NT2/D1 (cell line): ENCODE measurements at regions not wholly inside any gene's neighbourhood (a gene's known extent, or its start where the extent isn't known, plus 50 kb on each side); places are given as distances from the start of the nearest gene placed in this dataset.
"Not testable (repeated sequence)": the region's sequence is repeated elsewhere in the genome, so short reads cannot be mapped to it uniquely, and the experiment has no call there.

Experiments used
- DNase-seq: peaks from one replicate; pipeline ENCODE4 v3.0.0-alpha.2; 2011; ENCODE audit warnings: low read depth, low spot score
- H3K27me3 ChIP-seq: 2 replicates; pipeline ENCODE4 v1.6.0; 2011; ENCODE audit warnings: mild to moderate bottlenecking; ENCODE audit not compliant: insufficient read length, insufficient read depth
- H3K36me3 ChIP-seq: 2 replicates; pipeline ENCODE4 v1.6.1; 2011; ENCODE audit warnings: mild to moderate bottlenecking, low read length, mixed read lengths; ENCODE audit not compliant: insufficient read depth, insufficient read length
- H3K4me1 ChIP-seq: 2 replicates; pipeline ENCODE4 v1.5.1; 2011; ENCODE audit not compliant: insufficient read depth, insufficient read length
- H3K4me3 ChIP-seq: 2 replicates; pipeline ENCODE4 v1.5.1; 2011; ENCODE audit warnings: low read depth; ENCODE audit not compliant: insufficient read length
- H3K9ac ChIP-seq: 2 replicates; pipeline ENCODE4 v1.6.0; 2011; ENCODE audit warnings: low read depth; ENCODE audit not compliant: insufficient read length
- H3K9me3 ChIP-seq: 2 replicates; pipeline ENCODE4 v1.5.1; 2011; ENCODE audit warnings: mild to moderate bottlenecking, low read length; ENCODE audit not compliant: insufficient read depth
- SUZ12 ChIP-seq: IDR thresholded peaks from 2 replicates; pipeline ENCODE4 v1.6.1; 2011; ENCODE audit not compliant: insufficient read length, insufficient read depth; ENCODE audit errors: extremely low read depth
- YY1 ChIP-seq: IDR thresholded peaks from 2 replicates; pipeline ENCODE4 v1.6.1; 2011; ENCODE audit not compliant: insufficient read length, insufficient read depth
- ZNF274 ChIP-seq: IDR thresholded peaks from 2 replicates; pipeline ENCODE4 v1.6.1; 2011; ENCODE audit warnings: mild to moderate bottlenecking, low read depth, low read length

DNA sequence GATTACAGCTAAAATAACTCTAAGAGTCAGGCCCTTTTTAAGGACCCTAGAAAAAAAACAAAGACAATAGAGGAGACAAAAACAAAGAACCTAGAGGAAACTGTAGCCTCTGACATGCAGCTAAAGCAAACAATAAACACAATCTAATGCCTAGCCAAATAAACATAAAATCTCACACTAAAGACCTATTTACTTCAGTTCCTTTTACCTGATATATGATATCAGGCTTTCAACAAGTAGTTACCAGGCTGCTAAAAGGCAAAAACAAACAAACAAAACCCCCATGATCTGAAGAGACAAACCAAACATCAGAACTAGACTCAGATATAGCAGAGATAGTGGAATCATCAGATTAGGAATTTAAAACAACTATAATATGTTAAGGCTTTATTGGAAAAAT, 226.5 kb upstream of the POU5F2 start:
- no peak overlapping the region for H3K4me3 ChIP-seq
- no peaks in the 10 kb centered on the region for H3K27me3 ChIP-seq
- H3K9ac ChIP-seq, result no peak overlapping the region
- H3K9me3 ChIP-seq, result no peaks in the 10 kb centered on the region
- TF ChIP-seq YY1, result no peak
- no peak for TF ChIP-seq SUZ12
- TF ChIP-seq ZNF274, result no peak
- H3K36me3 ChIP-seq, result no peaks in the 10 kb centered on the region
- DNase-seq, result no peak
- H3K4me1 ChIP-seq, result no peaks in the 10 kb centered on the region

DNA sequence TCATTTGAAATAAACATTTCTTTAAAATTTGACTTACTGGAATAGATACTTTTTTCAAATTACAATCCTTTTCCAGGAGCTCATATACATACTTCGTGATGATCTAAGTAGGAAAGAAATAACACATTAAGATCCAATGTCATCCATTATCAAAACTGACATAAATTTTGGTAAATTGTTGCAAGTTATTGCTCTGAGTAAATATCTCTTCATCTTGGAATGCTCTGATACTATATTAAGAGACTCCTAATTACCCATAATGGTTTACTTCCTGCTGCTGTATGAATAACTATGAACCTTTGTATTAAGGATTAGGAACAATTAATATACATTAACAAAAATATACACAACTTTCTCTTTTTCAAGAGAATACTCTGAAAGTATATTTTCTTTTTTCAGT, 223.0 kb upstream of the POU5F2 start:
- Histone ChIP-seq H3K4me3 (no peak overlapping the region), H3K27me3 (no peaks in the 10 kb centered on the region), H3K4me1 (no peaks in the 10 kb centered on the region), H3K9ac (no peak overlapping the region), H3K36me3 (no peaks in the 10 kb centered on the region), H3K9me3 (no peaks in the 10 kb centered on the region)
- TF ChIP-seq ZNF274 (no peak), SUZ12 (no peak), YY1 (no peak)
- no peak for DNase-seq

DNA sequence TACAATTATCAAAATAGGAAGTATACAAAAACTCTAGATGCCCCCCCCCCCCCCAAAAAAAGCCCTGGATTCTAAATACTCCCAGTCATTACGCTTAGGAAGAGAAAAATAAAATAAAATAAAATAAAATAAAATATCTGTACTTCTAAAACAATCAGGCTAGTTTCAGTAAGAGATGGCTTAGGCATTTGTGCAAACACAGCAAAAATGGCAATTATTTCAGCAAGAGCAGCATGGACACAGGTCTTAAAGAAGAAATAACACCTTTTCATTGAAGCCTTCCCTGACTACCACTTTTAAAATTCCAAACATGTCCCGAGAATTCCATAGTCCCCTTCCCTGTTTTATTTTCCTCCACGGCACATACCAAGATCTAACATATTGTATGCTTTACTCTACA, 218.6 kb upstream of the POU5F2 start:
- no peaks in the 10 kb centered on the region for H3K9me3 ChIP-seq
- no peaks in the 10 kb centered on the region for H3K36me3 ChIP-seq
- H3K27me3 ChIP-seq, result no peaks in the 10 kb centered on the region
- H3K4me3 ChIP-seq, result no peak overlapping the region
- TF ChIP-seq SUZ12 (no peak), ZNF274 (no peak), YY1 (no peak)
- no peaks in the 10 kb centered on the region for H3K4me1 ChIP-seq
- H3K9ac ChIP-seq, result no peak overlapping the region
- no peak for DNase-seq

DNA sequence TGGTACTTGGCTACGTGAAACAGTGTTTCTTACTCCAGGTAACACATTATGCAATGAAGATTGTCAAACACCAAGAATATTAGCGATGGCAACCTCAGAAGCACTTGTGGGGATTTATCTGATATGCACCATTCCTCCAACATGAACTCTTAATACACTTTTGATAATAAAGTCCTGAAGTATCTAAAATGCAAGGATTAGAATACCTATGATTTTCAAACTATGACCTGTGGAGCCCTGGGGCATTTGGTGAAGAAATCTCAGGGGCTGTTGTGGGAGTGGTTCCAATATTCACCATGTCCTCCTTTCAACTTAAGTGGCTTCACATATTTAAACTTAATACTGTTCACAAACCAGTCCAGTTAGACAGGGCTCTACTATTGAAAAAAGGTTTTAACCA, 214.6 kb upstream of the POU5F2 start:
- DNase-seq, result no peak
- Histone ChIP-seq H3K4me1 (no peaks in the 10 kb centered on the region), H3K4me3 (no peak overlapping the region), H3K27me3 (no peaks in the 10 kb centered on the region), H3K9me3 (no peaks in the 10 kb centered on the region), H3K9ac (no peak overlapping the region), H3K36me3 (no peaks in the 10 kb centered on the region)
- no peak for TF ChIP-seq SUZ12
- no peak for TF ChIP-seq ZNF274
- no peak for TF ChIP-seq YY1

DNA sequence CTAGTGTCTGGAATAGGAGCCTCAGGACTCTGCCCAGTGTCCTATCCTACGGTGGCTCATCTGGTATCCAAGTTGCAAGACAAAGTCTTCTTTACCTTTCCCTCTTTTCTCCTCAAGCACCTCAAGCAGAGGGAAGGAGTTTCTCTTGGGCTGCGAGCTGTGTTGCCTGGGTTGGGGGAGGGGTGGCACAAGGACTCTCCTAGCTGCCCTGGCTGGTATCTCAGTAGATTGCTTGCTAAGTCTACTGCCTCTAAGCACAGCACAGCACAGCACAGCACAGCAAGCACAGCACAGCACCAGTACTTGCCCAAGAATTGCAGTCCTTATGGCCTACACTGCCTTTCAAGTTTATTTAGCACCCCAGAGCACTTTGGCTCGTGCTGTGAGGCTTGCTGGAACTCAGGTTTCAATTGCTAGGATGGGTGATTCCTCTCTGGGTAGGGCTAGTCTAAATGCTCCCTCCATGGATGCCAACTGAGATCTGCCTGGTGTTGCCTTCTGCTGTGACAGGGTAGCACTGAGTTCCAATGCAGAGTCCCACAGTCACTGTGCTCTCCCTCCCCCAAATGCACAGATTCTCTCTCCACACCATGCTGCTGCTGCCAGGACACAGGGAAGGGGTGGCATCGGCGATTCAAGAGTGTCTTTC, 213.1 kb upstream of the POU5F2 start:
- no peak for DNase-seq
- Histone ChIP-seq H3K9me3 (no peaks in the 10 kb centered on the region), H3K36me3 (no peaks in the 10 kb centered on the region), H3K9ac (no peak overlapping the region), H3K27me3 (no peaks in the 10 kb centered on the region), H3K4me1 (no peaks in the 10 kb centered on the region), H3K4me3 (no peak overlapping the region)
- no peak for TF ChIP-seq SUZ12

GRCh38 chr5:93953442-93953841, 212.0 kb upstream of the POU5F2 start:
- no peaks in the 10 kb centered on the region for H3K36me3 ChIP-seq
- H3K27me3 ChIP-seq, result no peaks in the 10 kb centered on the region
- no peak overlapping the region for H3K9ac ChIP-seq
- no peak for DNase-seq
- H3K4me1 ChIP-seq, result no peaks in the 10 kb centered on the region
- H3K9me3 ChIP-seq, result no peaks in the 10 kb centered on the region
- TF ChIP-seq YY1, result no peak
- no peak for TF ChIP-seq ZNF274
- TF ChIP-seq SUZ12, result no peak
- H3K4me3 ChIP-seq, result no peak overlapping the region

DNA sequence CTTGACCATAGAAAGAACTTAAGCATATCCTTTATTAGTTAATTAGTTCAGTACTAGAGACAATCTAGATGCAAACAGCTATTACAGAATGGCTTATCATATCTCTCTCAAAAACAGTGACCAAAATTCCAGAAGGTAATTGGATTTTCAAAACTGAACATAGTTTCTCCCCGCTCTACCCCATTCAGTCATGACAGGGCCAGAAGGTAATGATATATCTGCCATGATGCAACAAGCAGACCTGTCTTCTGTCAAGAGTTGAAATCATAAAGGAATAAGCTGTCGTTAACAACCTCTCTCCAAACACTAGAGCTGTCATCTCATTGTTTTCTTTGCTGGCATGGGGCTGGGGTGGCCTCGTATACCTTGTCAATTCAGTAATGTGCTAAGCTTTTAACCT, 200.5 kb upstream of the POU5F2 start:
- H3K9me3 ChIP-seq, result no peaks in the 10 kb centered on the region
- H3K4me1 ChIP-seq, result no peaks in the 10 kb centered on the region
- H3K4me3 ChIP-seq, result no peak overlapping the region
- TF ChIP-seq ZNF274, result no peak
- H3K36me3 ChIP-seq, result no peaks in the 10 kb centered on the region
- DNase-seq, result no peak
- no peak overlapping the region for H3K9ac ChIP-seq
- no peaks in the 10 kb centered on the region for H3K27me3 ChIP-seq

- DNase-seq, H3K4me3 ChIP-seq, H3K9me3 ChIP-seq, H3K36me3 ChIP-seq, H3K4me1 ChIP-seq, H3K27me3 ChIP-seq, H3K9ac ChIP-seq: not testable (repeated sequence)
Measured at GRCh38 chr5:93933269-93933668, 191.9 kb upstream of the POU5F2 start.
